Neural progenitor cell (in vitro differentiated cells): ENCODE measurements at regions not wholly inside any gene's neighbourhood (a gene's known extent, or its start where the extent isn't known, plus 50 kb on each side); places are given as distances from the start of the nearest gene placed in this dataset.

Source experiments
- DNase-seq: peaks from one replicate; pipeline ENCODE4 v3.0.0-alpha.2; 2016; ENCODE audit warnings: low spot score
- H2AFZ ChIP-seq: fragments of 200-600 bp; sonication (generic); replicated peaks from 2 replicates; pipeline ENCODE4 v1.6.1; 2016; ENCODE audit warnings: antibody characterized with exemption
- H3F3A ChIP-seq: fragments of 200-600 bp; sonication (generic); 2 replicates; pipeline ENCODE4 v1.6.1; 2016; ENCODE audit warnings: antibody characterized with exemption, low read depth
- H3K27ac ChIP-seq: fragments of 200-600 bp; sonication (generic); 2 replicates; pipeline ENCODE4 v1.5.1; 2016; ENCODE audit warnings: mild to moderate bottlenecking
- H3K27me3 ChIP-seq: fragments of 200-600 bp; sonication (generic); 2 replicates; pipeline ENCODE4 v1.6.1; 2016; ENCODE audit warnings: mild to moderate bottlenecking, moderate library complexity
- H3K36me3 ChIP-seq: fragments of 200-600 bp; sonication (generic); 2 replicates; pipeline ENCODE4 v1.5.1; 2016
- H3K4me1 ChIP-seq: fragments of 200-600 bp; sonication (generic); 2 replicates; pipeline ENCODE4 v1.6.1; 2016; ENCODE audit warnings: mixed run types
- H3K4me2 ChIP-seq: fragments of 200-600 bp; sonication (generic); 2 replicates; pipeline ENCODE4 v1.6.1; 2016
- H3K4me3 ChIP-seq: fragments of 200-600 bp; sonication (generic); 2 replicates; pipeline ENCODE4 v1.5.1; 2016
- H3K79me2 ChIP-seq: fragments of 200-600 bp; sonication (generic); 2 replicates; pipeline ENCODE4 v1.6.1; 2016; ENCODE audit warnings: low read depth
- H3K9ac ChIP-seq: fragments of 200-600 bp; sonication (generic); 2 replicates; pipeline ENCODE4 v1.6.1; 2016
- H3K9me3 ChIP-seq: fragments of 200-600 bp; sonication (generic); 2 replicates; pipeline ENCODE4 v1.5.1; 2016; ENCODE audit warnings: low read depth
- H4K20me1 ChIP-seq: fragments of 200-600 bp; sonication (generic); 2 replicates; pipeline ENCODE4 v1.6.1; 2016; ENCODE audit warnings: low read depth
- H3K27ac Mint-ChIP-seq: 3 replicates; pipeline ENCODE4 v1.8.0; 2021; ENCODE audit warnings: mixed read lengths
- H3K27me3 Mint-ChIP-seq: 2 replicates; pipeline ENCODE4 v1.8.0; 2022; ENCODE audit warnings: low read depth, mild to moderate bottlenecking, inconsistent platforms, moderate library complexity, mixed read lengths; ENCODE audit not compliant: insufficient read depth
- H3K36me3 Mint-ChIP-seq: 3 replicates; pipeline ENCODE4 v1.8.0; 2021; ENCODE audit warnings: mixed read lengths
- H3K4me1 Mint-ChIP-seq: 3 replicates; pipeline ENCODE4 v1.8.0; 2021; ENCODE audit warnings: mixed read lengths
- H3K4me3 Mint-ChIP-seq: 3 replicates; pipeline ENCODE4 v1.8.0; 2021; ENCODE audit warnings: mild to moderate bottlenecking, moderate library complexity, mixed read lengths
- H3K9me3 Mint-ChIP-seq: 3 replicates; pipeline ENCODE4 v1.8.0; 2020; ENCODE audit warnings: mixed read lengths
- CTCF ChIP-seq: fragments of 200-600 bp; sonication (generic); IDR thresholded peaks from 2 replicates; pipeline ENCODE4 v1.5.1; 2017; ENCODE audit warnings: antibody characterized with exemption, mild to moderate bottlenecking
- EZH2 ChIP-seq: fragments of 200-600 bp; sonication (generic); IDR thresholded peaks from 2 replicates; pipeline ENCODE4 v1.6.1; 2017; ENCODE audit warnings: antibody characterized with exemption, mild to moderate bottlenecking, moderate library complexity
- EZH2phosphoT487 ChIP-seq: fragments of 200-600 bp; sonication (generic); IDR thresholded peaks from 2 replicates; pipeline ENCODE4 v1.6.1; 2017; ENCODE audit warnings: antibody characterized with exemption

- H3K4me1 Mint-ChIP-seq = peaks cover 9% of the 10 kb centered on the region
- Histone ChIP-seq H3K27ac (no peak overlapping the region), H3K4me2 (no peak overlapping the region), H3K9ac (no peak overlapping the region), H3F3A (peaks cover 20% of the 10 kb centered on the region), H3K9me3 (no peaks in the 10 kb centered on the region), H3K4me1 (no peaks in the 10 kb centered on the region), H3K36me3 (no peaks in the 10 kb centered on the region), H2AFZ (no peak overlapping the region), H3K27me3 (peaks cover 92% of the 10 kb centered on the region), H3K79me2 (no peaks in the 10 kb centered on the region), H4K20me1 (peaks cover 31% of the 10 kb centered on the region), H3K4me3 (no peak overlapping the region)
- TF ChIP-seq EZH2phosphoT487 = no peak
- no peak for TF ChIP-seq EZH2
- TF ChIP-seq CTCF = no peak
- no peak for DNase-seq
- no peak overlapping the region for H3K4me3 Mint-ChIP-seq
- no peaks in the 10 kb centered on the region for H3K9me3 Mint-ChIP-seq
- H3K27me3 Mint-ChIP-seq = peaks cover 70% of the 10 kb centered on the region
- H3K27ac Mint-ChIP-seq = no peak overlapping the region
- H3K36me3 Mint-ChIP-seq = no peaks in the 10 kb centered on the region
Measured at GRCh38 chr7:25864511-25864910, 287.5 kb upstream of the NFE2L3 start.

DNA sequence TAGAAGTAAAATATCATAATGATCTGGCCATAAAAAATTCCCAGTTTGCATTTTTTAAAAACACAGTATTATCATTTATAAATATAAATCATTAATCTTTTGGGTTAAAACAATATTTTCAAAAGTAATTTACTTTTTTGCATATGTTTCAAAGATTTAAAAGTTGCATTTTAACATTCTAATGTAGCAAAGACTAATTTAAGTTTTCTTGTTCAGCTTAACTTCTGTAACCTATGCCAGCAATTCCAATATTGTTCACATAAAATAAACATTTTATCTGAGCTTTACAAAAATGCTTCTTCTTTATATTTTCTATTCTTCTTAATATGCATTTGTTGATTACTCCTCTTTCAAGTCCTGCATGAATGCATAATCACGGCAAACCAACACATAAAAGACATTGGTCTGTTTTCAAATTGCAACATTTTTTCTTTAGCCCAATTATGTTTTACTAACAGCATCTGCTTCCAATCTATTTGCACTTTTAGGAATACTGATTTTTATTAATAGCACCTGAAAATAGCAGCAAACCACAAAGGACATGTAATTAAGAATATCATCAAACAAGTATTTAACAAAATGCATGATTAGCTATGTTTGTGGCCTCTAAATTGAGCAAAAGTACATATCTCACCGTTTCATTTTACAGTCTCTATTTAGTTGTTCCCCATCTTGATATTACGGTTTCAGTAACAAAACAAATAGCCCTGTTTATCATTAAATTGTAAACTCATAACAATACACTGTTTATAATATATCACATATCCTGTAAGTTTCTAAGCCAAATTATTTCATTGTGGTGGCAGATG lies 286.9 kb upstream of the NFE2L3 start:
- Histone ChIP-seq H3K27me3 (peaks cover 92% of the 10 kb centered on the region), H3K9ac (no peak overlapping the region), H3K4me2 (no peak overlapping the region), H3K27ac (no peak overlapping the region), H3K79me2 (no peaks in the 10 kb centered on the region), H3K9me3 (no peaks in the 10 kb centered on the region), H3K4me1 (no peaks in the 10 kb centered on the region), H3K36me3 (no peaks in the 10 kb centered on the region), H3K4me3 (no peak overlapping the region), H3F3A (peaks cover 20% of the 10 kb centered on the region), H2AFZ (no peak overlapping the region), H4K20me1 (peaks cover 25% of the 10 kb centered on the region)
- H3K9me3 Mint-ChIP-seq = no peaks in the 10 kb centered on the region
- H3K4me3 Mint-ChIP-seq = no peak overlapping the region
- no peak for DNase-seq
- H3K4me1 Mint-ChIP-seq = peaks cover 9% of the 10 kb centered on the region
- no peak overlapping the region for H3K27ac Mint-ChIP-seq
- peaks cover 68% of the 10 kb centered on the region for H3K27me3 Mint-ChIP-seq
- no peaks in the 10 kb centered on the region for H3K36me3 Mint-ChIP-seq
- TF ChIP-seq EZH2 = no peak
- no peak for TF ChIP-seq EZH2phosphoT487
- no peak for TF ChIP-seq CTCF

GRCh38 chr7:25868509-25868908 lies 283.5 kb upstream of the NFE2L3 start:
- H2AFZ ChIP-seq = no peak overlapping the region
- H4K20me1 ChIP-seq = peaks cover 2% of the 10 kb centered on the region
- no peak overlapping the region for H3K27ac ChIP-seq
- TF ChIP-seq CTCF (no peak), EZH2 (no peak), EZH2phosphoT487 (no peak)
- no peak overlapping the region for H3K4me3 Mint-ChIP-seq
- no peaks in the 10 kb centered on the region for H3K36me3 Mint-ChIP-seq
- H3K9ac ChIP-seq = no peak overlapping the region
- peaks cover 3% of the 10 kb centered on the region for H3F3A ChIP-seq
- H3K4me2 ChIP-seq = no peak overlapping the region
- H3K27me3 ChIP-seq = peaks cover 87% of the 10 kb centered on the region
- no peaks in the 10 kb centered on the region for H3K36me3 ChIP-seq
- H3K4me1 ChIP-seq = no peaks in the 10 kb centered on the region
- peaks cover 60% of the 10 kb centered on the region for H3K27me3 Mint-ChIP-seq
- H3K27ac Mint-ChIP-seq = no peak overlapping the region
- no peak for DNase-seq
- no peaks in the 10 kb centered on the region for H3K79me2 ChIP-seq
- no peaks in the 10 kb centered on the region for H3K4me1 Mint-ChIP-seq
- H3K4me3 ChIP-seq = no peak overlapping the region
- H3K9me3 Mint-ChIP-seq = no peaks in the 10 kb centered on the region
- no peaks in the 10 kb centered on the region for H3K9me3 ChIP-seq
